NCI-H345 treated with DMSO at 0.1 percent for 48 hours (cell line): ENCODE measurements at regions not wholly inside any gene's neighbourhood (a gene's known extent, or its start where the extent isn't known, plus 50 kb on each side); places are given as distances from the start of the nearest gene placed in this dataset.
"Not testable (repeated sequence)": the region's sequence is repeated elsewhere in the genome, so short reads cannot be mapped to it uniquely, and the experiment has no call there.

Experiments
- DNase-seq: peaks from one replicate; lab custom pipeline; 2025; ENCODE audit not compliant: unreplicated experiment; lab: John Stamatoyannopoulos, UW

DNA sequence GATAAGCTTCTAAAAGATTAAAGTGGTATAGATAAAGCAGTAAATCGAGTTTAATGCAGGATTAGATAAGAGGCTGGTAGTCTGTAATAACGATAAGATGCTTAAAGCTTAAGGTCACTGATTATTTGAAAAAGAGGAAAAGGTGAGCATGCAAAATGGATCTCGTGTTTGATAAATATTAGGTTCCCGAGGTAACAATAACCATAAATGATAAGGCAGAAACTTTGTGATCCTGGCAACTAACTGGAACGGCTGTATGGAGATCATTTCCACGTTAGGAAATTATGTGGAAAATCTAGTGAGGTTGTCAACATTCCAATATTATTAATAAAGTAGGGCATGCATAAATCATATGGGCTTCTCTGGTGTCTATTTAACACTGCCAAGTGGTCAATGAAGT, 255.5 kb downstream of the EFCAB11 start:
- no peak for DNase-seq

DNA sequence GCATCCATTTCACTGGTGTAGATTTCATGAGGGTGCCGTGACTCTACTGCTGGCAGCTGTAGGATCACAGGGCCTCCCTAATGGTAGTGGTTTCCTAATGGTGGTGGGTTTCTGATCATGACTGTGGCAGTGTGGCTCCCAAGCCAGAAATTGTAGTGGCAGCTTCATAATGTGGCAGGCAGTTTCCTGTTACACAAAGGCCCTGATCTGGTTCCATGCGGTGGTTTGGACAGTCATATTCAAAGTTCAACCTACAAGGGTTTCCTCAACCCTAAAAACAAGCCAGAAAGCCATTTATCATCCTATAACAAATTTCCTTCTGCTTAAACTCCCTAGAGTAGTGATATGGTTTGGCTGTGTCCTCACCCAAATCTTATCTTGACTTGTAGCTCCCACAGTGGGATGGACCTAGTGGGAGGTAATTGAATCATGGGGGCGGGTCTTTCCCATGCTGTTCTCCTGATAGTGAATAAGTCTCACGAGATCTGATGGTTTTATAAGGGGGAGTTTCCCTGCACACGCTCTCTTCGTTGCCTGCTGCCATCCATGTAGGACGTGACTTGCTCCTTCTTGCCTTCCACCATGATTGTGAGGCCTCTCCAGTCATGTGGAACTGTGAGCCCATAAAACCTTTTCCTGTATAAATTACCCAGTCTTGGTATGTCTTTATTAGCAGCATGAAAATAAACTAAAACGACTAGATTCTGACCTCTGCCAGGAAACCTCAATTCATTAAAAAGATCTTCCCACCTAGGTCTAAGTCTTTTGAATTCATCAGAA, 257.1 kb downstream of the EFCAB11 start:
- no peak for DNase-seq

DNA sequence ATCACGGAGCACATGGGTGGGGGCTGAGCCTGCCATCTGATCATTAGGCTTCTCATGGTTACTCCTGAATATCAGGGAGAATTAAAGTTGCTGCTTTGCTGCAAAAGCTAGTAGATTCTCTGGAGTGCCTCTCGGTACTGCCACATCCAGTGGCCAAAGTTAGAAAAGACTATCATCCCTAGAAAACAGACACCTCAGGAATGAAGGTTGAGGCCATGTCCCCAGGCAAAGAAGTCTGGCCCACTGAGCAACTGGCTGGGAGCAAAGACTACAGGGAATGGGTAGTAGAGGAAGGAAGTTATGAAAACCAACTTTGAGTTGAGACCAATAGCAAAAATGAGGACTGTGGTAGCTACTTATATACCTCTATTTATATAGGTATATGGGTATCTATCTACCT, 258.7 kb downstream of the EFCAB11 start:
- no peak for DNase-seq

DNA sequence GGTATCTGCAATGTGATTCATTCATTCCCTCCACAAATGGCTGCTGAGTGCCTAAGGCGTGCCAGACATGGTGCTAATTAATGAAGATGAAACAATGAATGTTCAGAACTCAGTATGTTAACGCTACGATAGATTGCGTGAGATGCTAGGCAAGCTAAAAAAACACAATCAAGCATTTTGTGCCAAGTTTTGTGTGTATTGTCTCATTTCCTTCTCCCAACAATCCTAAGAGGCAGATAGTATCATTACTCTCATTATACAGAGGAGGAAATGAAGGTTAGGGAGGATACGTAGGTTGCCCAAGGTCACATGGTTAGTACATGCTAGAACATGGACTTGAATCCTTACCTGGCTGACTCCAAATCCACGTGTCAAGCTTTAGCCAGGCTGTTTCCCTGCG, 264.4 kb downstream of the EFCAB11 start:
- DNase-seq: no peak

DNA sequence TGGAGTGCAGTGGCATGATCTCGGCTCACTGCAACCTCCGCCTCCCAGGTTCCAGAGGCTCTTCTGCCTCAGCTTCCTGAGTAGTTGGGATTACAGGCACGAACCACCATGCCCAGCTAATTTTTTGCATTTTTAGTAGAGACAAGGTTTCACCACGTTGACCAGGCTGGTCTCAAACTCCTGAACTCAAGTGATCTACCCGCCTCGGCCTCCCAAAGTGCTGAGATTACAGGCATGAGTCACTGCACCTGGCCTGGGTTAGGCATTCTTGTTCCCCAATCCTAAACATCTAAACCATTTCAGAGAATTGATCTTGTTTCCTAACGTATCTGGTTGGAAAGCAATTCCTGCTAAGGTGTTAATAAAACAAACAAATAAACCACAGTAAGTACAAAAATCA, 264.8 kb downstream of the EFCAB11 start:
- DNase-seq: not testable (repeated sequence)

DNA sequence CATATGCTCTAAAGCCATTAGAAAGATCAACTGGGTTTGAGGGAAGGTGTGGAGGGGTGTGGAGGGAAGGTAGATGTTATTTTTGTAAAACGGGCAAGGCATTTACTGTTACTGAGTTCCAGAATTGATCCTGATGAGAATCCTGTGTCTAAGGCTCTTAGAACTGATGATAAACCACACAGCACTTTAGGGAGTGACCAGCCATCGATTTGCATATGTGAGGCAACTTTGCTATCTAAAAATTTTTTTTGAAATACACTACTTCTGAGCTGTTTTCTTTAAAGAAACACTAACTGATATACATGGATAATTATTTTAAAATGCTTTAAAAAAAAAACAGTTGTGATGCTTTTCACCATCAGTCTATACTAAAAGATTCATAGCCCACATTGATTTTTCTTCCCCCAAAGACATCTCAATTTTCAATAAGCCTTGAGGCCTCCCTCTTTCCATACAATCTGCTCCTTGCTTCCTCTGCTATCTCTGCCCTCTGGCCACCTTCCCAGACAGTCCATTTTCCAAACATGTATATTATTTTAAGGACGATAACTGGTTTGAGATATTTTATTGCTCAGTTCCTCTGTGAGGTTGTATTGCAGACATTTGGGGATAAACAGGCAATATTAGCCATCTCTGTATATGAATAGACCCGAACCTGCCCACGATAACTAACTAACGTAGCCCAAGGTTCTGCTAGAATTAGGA, 265.9 kb downstream of the EFCAB11 start:
- DNase-seq: no peak

DNA sequence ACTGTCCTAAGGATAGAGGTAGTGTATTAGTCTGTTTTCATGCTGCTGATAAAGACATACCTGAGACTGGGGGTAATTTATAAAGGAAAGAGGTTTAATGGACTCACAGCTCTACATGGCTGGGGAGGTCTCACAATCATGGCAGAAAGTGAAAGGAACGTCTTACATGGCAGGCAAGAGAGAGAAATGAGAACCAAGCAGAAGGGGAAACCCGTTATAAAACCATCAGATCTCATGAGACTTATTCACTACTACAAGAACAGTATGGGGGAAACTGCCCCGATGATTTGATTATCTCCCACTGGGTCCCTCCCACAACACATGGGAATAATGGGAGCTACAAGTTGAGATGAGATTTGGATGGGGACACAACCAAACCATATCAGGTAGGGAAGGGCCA, 267.4 kb downstream of the EFCAB11 start:
- not testable (repeated sequence) for DNase-seq

DNA sequence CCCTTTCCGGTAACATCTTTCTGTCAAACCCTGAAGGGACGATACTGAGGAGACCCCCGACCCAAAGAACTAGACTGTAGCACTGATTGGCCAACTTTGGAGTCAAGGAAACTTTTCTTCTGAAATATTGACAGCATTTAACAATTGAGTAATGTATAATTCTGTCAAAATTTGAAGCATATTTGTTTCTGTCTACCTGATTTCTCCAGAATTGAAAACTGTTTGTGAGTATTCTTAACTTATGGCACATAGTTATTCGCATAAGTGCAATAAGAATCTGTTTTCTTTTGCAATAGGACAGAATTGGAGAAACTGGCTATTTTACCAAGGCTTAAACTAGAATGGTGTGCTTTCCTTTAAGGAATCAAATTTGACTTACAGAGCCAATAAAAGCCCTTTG, 267.1 kb upstream of the FOXN3 start:
- no peak for DNase-seq

DNA sequence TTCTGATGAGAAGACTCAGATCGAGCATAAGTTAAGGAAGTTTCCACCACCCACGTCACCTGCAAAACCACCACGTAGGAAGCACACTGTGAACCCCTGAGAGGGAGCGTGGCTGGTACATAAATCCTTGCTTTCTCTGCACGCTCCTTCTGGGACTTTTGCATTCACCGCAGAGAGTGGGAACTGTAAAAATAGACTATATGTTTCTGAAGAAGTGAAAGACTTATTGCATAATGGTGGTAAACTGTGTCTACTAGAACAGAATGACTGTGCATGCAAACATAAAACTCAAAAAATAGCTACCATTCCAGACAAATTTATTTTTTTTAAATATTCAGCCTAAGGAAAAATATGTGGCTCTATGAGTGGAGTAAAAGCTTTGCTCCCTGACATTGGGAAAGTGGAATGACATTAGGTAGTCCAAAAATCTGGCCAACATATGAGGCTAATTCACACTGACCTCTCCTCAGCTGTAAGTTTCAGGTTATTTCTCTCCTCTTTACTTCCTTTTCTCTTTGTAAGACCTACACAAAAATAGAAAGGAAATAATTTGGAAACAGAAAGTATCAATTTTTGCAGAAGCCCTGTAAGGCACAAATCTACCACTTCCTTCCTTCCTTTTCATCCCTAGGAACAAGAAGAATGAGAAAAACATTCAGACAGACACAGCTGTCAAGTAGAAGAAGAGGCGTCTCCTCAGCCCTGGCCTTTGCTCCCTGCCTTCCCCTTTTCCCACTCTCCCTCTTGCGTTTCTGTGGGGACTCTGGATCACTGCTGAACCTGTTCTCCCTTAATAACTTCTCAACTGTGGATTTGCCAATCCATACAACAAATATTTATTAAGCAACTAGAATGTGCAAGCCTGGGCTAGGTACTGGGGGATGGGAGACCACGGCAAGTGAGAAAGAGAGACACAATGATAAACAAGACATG, 264.3 kb upstream of the FOXN3 start:
- DNase-seq: no peak

DNA sequence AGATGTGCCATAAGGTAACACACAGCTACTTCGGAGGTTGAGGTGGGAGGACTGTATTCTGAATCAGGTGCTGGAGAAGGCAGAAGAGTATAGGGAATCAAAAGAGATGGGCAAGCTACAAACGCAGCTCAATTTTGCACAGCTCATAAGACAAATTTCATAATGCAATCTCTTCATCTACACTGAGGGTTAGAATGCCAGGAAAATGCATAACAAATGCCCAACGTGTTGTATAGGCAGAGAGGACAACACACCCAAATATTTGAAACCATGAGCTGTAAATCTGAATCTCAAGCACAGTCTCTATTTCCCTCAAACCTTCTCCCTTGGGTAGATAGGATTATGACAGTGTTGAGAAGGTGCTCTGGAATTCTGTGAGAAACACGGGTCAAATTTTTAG, 263.1 kb upstream of the FOXN3 start:
- DNase-seq: no peak

DNA sequence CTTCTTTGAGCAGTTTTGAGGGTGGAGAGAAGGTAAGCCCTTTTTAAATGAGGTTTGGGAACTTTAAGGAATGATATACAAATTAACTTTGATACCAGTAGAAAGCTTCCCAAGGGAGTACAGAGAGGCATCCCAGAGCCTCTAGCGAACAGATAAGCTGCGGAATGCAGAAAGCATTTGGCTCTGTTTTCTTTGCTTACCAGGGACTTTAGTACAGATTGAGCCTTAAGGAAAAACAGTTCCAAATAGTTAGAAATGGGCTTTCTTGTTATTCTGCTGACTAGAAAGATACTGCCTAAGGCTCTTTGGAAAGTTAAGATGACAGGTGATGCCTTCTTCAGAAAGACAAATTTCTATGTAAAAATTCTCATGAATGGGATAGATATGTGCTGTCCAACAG, 261.7 kb upstream of the FOXN3 start:
- DNase-seq: no peak

DNA sequence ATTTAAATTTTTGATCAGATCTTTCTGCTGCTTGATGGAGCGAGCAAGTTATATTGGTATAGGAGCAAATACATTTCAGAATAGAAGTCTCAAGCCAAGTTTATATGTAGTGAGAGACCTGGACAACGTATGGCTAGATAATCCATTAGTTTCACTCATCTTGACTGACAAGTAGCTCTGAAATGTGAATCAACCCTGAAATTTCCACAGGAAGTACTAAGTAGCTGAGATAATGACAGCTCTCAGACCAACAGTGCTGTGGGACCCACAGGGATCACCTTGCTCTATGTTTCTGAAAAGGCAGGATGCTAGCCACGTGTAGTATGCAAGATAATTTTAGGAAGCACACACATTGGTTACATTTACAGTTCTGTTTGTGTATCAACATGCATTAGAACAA, 258.6 kb upstream of the FOXN3 start:
- DNase-seq: no peak

DNA sequence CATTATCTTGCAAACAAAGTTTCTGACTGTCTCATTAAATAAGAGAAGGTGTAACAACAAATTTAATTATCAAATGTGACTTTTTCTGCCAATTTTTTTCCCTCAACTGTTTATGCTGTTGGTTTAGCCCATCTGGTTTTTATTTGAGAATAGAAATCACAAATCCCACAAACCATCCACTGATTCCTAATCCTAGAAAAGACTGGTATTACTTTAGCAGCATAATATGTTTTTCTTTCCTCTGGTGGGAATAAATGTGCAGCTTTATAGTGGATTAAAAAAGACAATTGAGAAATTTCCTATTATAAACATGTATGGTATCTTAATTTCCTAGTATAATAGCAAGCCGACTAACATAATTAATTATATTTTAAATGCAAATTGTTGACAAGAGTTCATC, 257.9 kb upstream of the FOXN3 start:
- no peak for DNase-seq

DNA sequence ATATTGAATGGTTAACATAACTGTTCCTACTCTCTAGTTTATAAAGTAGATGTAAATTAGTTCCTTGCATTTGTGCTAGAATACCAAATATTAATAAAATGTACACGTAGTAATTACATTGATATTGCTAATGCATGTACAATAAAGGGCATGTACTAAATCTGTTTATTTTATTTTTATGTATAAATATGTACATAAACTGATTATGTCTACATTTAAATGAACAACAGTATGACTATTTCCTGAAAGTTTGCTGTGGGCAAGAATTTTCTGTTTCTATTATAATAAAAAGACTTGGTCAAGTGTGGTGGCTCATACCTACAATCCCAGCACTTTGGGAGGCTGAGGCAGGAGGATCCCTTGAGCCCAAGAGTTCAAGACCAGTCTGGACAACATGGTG, 257.2 kb upstream of the FOXN3 start:
- no peak for DNase-seq

DNA sequence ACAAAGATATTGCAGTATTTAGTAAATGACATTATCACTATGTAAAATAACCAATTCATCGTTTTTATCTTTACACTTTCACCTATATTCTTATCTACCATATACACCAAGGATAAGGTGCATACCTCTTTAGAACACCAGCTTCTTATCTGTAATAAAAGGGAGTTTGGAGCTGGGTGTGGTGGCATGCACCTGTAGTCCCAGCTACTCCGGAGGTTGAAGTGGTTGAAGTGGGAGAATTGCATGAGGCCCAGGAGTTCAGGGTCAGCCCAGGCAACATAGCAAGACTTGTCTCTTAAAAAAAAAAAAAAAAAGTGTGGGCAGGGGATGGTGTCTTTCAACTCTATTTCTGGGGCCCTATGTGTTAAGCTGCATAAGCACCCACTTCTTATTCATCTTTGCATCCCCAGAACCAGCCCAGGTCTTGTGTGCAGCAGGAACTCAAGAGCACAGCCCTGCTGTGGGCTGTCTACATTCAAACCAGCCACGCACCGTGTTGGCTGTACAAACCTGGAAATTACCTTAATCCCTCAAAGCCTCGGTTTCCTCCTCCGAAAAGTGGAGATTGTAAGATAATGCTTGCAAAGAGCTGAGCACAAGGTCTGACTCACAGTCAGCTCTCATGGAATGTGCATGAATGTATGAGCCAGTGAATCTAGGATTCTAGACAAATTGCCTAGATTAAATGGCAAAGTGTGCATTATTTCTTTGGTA, 256.6 kb upstream of the FOXN3 start:
- no peak for DNase-seq

DNA sequence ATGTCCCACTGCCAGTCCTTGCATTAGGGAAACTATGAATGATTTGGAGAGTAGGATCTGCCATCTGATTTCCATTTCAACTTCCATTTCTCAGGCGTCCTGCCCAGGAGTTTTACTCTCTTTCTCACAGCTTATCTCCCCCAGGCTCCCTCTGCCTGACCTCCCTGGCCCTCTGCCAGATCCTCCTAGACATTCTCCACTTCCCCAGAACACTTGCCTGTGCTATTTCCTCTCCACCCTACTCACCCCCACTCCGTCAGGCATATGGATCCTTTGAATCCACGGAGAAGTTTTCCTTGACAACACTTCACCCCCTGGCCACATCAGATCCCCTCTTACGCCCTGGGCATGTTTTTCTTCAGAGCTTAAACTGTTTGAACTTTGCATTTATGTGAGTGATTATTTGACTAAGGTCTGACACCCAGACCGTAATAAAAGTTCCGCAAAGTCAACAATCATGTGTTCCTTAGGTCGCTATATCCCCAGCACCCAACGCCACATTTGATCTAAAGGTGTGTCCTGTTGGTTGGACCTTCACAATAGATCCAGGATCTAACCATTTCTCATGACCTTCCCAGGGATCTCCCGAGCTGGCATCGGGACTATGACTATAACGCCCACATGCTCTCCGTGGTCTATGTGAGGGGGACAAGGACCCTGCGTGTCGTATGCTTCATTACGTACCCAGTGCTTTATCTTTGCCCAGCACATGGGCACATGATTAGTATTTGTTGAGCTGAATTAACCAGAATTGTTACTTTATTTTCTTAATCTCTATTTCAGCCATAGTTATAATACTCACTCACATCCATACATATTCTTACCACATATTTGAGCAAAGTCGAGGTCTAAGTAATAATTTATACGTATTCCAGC, 255.8 kb upstream of the FOXN3 start:
- DNase-seq: no peak

DNA sequence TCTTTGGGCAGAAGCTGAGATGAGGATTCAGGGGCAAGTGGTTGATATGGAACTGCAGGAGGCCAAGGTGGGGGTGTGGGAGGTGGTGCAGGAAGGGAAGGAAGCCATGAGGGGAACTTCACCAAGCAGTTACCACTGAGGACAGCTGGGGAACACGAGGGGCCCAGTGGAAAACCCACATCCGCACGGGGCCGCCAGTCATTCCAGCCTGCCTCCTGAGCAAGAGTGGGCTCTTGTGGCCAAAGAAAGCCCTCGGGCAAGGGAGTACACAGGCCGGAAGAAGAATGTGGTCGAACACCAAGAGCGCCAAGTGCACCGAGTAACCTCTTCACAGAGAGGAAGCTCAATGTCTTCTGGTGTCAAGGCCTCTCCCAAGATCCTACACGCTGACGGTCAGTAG, 252.2 kb upstream of the FOXN3 start:
- no peak for DNase-seq

DNA sequence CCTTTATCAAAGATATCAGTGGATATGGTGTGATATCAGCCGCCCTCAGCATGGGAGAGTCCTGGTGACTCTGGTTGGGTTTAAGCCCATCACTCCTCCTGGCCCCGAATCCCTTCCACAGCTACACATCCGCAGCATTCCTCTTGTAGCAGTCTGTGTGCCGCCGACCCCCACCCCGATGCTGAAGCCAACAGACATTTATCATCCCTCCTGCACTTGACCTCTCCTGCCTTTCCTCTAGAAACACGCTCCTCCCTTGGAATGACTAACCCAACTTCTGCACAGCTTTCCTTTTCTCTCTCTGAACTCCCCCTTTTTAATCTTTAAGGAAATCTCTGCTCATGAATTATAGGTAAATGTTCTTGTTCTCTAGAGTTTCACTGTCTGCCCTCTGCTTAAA, 250.9 kb upstream of the FOXN3 start:
- DNase-seq: no peak

DNA sequence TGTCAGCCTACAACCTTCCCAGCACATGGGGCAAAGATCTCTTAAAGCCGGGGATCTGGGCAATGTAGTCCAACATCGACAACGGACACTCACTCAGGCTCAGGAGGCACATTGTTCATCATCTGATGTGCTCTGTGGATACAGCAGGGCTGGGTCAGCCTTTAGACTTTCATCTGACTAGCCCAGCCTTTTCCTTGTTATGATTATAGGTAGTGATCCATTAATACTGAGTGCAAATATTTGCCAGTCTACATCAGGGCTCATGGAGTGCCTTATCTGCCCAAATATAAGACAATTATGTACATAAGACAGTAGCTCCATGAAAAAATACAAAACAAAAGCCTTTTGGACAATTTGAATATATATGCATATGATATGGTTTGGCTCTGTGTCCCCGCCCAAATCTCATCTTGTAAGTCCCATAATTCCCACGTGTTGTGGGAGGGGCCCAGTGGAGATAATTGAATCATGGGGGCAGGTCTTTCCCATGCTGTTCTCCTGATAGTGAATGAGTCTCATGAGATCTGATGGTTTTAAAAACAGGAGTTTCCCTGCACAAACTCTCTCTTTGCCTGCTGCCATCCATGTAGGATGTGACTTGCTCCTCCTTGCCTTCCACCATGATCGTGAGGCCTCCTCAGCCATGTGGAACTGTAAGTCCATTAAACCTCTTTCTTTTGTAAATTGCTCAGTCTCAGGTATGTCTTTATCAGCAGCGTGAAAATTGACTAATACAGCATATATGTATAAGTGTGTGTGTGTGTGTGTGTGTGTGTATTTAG, 248.5 kb upstream of the FOXN3 start:
- not testable (repeated sequence) for DNase-seq
